HG03342 (cell line): ENCODE measurements at regions not wholly inside any gene's neighbourhood (a gene's known extent, or its start where the extent isn't known, plus 50 kb on each side); places are given as distances from the start of the nearest gene placed in this dataset.
"Not testable (repeated sequence)": the region's sequence is repeated elsewhere in the genome, so short reads cannot be mapped to it uniquely, and the experiment has no call there.

Experiments
- ATAC-seq: cut with Tn5 transposase; IDR thresholded peaks from one replicate; pipeline ENCODE4 v1.9.1; 2021; ENCODE audit warnings: mild to moderate bottlenecking, moderate library complexity; ENCODE audit not compliant: unreplicated experiment

DNA sequence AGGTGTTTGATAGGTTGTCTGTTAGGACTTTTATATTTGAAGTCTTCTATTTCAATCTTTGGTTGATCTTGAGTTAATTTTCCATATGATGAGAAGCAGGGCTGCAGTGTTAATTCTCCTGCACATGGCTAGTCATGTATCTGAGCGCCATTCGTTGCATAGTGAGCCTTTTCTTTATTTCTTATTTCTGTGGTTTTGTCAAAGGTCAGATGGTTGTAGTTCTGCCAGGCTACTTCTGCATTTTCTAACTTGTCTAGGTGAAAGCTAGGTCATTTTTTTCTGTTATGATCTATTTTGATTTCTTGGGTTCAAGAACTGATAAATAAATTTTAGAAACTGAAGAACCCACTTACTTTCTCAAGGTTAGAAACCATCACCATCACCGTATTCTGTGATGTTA is 56.7 kb downstream of the CCDC74A start:
- ATAC-seq: peak; percentile 29

DNA sequence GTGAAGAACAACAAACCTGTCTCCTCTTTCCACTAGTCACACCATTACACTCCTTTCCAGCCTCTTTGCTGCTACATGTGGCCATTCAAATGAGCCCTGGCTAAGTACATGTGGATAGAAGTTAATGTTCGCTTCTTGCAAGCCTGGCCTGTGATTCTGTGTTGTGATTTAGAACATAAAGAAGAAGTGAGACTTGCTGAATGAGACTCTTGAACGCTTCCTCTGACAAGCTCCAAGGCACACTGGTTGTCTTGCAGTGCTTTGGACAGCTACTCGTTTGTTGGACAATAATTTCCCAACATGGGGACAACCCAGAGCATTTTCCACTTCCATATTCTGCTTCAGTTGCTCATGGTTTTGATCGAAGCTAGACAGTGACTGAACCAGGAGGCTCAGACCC is 57.3 kb downstream of the CCDC74A start:
- peak; percentile 65 for ATAC-seq

DNA sequence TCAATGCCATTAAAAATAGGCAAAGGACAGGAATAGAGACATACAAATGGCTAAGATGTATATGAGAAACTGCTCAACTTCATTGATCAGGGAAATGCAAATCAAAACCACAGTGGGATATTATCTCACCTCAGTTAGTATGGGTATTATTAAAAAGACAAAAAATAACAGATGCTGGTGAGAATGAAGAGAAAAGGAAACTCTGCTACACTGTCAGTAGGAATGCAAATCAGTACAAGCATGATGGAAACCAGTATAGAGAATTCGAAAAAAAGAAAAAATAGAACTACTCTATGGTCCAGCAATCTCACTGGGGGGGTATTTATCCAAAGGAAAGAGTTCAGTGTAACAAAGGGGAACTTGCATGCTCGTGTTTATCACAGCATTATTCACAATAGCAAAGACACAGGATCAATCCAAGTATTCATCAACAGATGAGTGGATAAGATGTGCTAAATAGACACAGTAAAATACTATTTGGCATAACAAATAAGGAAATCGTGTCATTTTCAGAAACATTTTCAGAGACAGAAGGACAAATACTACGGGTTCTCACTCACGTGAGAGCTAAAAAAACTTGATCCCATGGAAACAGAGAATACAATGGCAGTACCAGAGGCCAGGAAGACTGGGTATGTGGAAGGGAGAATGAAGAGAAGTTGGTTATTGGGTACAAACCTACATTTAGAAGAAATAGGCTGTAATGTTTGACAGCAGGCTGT is 60.6 kb downstream of the CCDC74A start:
- ATAC-seq: peak; percentile 71

DNA sequence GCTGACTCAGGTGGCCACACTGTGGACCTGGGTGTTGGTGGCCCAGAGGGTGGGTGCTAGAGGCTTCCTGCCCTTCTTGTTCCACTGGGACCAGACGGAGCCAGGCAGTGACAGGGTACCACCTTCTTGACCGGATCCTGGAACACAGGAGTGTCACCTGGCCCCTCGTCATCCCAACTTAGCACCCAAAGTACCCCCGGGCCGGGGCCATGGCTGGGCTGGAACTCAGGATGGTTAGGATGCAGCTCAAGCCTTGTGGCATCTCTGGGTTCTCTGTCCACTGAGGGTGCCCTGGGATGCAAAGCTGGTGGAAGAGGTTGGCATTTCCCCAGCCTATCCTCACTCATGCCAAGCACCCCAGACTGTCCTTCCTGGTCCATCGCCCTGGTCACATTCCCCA is 61.4 kb downstream of the CCDC74A start:
- ATAC-seq: not testable (repeated sequence)

DNA sequence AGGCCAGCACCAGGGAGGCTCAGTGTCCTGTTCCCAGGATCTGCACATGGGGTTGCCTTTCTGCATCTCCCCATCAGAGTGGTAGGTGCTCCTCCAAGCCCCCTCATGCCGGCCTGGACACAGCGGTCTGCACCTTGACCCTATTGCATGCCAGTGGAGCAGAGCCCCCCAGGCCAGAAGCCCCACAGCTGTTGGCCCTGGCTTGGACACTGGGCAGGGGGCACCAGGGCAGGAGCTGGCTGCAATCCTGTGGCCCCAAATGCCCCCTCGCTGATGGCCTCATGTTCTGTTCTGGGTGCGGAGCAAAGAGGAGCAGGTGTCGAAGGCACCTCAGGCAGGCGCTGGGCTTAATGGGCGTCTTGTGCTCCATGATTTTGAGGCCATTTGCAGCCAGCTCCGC is 62.7 kb downstream of the CCDC74A start:
- ATAC-seq: no peak

DNA sequence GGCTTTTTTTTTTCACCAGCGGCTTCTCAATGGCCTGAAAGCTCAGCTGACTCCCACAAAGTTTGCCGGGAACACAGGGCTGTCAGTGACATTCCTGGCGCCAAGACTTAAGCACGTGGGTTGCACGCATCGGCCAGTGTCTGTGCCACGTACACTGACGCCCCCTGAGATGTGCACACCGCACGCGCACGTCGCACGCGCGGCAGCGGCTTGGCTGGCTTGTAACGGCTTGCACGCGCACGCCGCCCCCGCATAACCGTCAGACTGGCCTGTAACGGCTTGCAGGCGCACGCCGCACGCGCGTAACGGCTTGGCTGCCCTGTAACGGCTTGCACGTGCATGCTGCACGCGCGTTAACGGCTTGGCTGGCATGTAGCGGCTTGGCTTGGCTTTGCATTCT is 63.2 kb downstream of the CCDC74A start:
- ATAC-seq: no peak

DNA sequence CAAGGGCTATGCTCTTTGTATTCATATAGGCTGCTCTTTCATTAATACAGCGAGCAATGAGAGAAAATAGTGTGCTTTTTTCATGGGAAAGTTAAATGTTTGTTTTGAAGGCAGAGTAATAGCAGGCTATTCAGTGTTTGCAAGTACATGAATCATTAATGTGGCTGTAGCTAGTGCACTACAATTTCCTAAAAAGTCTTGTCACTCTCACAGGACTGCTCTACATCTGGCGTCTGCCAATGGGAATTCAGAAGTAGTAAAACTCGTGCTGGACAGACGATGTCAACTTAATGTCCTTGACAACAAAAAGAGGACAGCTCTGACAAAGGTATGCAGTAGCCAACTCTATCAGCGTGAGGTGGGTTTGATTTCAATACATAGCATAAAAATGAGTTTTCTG is 68.9 kb downstream of the CCDC74A start:
- not testable (repeated sequence) for ATAC-seq

DNA sequence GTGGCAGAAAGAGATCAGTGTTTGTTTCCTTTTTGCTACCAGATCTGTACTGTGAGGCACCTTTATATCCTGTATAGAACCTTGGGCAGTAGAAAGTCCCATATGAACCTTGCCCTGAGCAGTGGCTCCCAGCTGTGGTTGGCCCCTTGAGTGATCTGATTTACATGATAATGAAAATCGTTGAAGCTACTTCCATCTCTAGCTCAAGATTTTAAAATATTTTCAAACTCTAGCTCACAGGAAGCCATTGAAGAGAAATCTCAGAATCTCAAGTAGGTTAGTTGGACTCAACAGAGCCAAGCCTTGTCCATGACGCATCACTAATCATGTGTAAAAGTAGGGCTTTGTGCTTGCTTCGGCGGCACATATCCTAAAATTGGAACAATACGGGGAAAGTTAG is 74.8 kb downstream of the CCDC74A start:
- ATAC-seq: not testable (repeated sequence)

DNA sequence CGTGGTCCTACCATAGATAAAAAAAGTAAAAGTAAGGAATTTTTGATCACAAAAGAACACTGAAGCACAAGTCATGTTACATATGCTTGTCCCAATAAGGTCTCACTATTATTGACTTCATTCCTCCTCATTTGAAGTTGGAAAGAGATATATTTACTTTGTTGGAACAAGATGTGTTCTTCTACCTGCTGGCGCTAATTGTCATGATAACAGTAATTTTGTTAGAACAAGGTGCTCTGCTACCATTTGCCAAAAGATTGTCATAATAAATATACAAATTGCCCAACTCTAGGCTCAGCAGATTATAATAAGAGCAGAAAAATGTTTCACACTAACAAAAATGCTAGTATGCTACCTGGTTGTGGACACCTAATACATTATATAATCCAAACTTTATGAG is 77.0 kb downstream of the CCDC74A start:
- ATAC-seq: not testable (repeated sequence)

DNA sequence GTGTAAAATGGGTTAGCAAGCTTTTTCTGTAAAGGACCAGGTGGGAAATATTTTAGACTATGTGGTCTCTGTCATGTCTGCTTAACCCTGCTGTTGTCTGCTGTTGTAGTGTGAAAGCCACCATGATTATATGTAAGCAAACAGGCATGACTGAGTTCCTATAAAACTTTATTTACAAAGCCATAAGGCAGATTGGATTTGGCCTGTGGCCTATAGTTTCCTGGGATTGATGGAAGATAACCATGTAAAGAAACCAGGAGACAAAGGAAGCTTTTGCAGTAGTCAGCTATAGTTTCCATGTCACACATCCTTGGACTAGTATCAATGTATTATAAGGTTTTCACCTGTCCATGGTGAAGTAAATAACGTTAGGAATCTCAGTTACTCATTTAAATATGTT is 78.7 kb downstream of the CCDC74A start:
- ATAC-seq: not testable (repeated sequence)

DNA sequence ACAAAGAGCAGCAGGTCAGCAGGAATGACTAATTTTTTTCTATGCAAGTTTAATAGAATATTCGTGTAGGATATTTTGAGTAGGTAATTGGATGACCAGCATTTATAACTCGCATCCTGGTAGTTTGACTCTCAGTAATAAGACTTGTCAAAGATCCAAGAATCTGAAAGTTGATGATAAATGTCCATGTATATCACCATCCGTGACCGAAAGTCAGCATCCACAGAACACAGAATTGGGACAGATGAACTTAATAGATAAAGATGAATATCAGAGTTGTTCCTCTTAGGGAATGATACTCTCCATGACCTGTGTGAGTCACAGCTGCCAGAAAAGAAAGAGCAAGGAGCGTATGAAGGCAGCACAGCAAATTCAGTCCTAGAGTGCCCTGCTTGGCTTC is 79.4 kb downstream of the CCDC74A start:
- ATAC-seq: not testable (repeated sequence)

DNA sequence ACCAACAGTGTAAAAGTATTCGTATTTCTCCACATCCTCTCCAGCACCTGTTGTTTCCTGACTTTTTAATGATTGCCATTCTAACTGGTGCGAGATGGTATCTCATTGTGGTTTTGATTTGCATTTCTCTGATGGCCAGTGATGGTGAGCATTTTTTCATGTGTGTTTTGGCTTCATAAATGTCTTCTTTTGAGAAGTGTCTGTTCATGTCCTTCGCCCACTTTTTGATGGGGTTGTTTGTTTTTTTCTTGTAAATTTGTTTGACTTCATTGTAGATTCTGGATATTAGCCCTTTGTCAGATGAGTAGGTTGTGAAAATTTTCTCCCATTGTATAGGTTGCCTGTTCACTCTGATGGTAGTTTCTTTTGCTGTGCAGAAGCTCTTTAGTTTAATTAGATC is 86.9 kb downstream of the CCDC74A start:
- not testable (repeated sequence) for ATAC-seq

DNA sequence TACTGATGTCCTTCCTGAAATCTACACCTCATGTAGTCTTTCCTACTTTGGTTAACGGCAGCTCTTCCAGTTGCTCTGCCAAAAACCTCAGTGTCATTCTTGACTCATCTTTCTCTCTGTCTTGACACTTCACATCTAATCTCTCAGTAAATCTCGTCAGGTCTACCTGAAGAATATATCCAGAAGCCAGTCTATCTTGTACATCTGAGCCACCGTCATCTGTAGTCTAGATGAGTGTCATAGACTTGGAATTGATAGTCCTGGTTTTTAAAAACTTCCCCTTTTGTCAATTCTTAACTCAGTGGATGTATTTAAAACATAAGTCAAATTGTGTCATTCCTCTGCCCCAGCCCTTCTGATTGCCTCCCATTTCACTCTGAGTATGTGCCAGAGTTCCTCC is 90.6 kb downstream of the CCDC74A start:
- ATAC-seq: not testable (repeated sequence)

DNA sequence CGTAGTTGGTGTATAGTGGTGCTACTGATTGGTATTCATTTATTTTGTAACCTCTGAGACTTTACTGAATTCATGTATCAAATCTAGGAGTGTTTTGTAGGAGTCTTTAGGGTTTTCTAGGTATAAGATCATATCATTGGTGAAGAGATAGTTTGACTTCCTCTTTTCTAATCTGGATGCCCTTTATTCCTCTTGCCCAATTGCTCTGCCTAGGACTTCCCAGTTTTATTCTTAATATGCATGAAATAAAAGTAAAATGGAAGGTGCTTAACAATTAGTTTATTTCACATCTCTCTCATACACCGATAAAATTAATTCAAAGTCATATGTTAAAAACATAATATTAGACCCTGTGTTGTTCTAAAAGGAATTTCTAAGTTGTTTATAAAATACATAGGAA is 95.2 kb downstream of the CCDC74A start:
- ATAC-seq: not testable (repeated sequence)

DNA sequence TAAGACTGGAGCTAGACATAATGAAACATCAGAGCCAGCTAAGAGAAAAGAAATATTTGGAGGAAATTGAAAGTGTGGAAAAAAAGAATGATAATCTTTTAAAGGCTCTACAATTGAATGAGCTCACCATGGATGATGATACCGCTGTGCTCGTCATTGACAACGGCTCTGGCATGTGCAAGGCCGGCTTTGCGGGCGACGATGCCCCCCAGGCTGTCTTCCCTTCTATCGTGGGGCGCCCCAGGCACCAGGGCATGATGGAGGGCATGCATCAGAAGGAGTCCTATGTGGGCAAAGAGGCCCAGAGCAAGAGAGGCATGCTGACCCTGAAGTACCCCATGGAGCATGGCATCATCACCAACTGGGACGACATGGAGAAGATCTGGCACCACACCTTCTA is 98.3 kb downstream of the CCDC74A start:
- ATAC-seq: not testable (repeated sequence)

DNA sequence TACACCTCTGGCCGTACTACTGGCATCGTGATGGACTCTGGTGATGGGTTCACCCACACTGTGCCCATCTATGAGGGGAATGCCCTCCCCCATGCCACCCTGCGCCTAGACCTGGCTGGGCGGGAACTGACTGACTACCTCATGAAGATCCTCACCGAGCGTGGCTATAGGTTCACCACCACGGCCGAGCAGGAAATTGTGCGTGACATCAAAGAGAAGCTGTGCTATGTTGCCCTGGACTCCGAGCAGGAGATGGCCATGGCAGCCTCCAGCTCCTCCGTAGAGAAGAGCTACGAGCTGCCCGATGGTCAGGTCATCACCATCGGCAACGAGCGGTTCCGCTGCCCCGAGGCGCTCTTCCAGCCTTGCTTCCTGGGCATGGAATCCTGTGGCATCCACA is 98.9 kb downstream of the CCDC74A start:
- not testable (repeated sequence) for ATAC-seq

DNA sequence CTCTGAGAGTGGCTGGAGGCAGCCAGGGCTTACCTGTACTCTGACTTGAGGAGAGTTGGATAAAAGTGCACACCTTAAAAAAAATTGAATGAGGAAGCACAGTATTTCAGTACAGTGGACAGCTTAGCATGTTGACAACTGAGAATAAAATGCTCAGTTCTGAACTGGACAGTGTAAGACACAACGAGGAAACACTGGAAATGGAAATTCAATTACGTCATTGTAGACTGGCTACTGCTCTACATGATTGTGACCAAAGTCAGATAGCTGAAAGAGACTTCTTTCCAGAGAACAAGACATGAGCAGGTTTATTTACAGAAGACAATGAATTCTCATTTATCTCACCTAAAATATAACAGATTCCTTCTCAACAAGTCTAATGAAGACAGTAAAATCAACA is 100.1 kb downstream of the CCDC74A start:
- not testable (repeated sequence) for ATAC-seq

DNA sequence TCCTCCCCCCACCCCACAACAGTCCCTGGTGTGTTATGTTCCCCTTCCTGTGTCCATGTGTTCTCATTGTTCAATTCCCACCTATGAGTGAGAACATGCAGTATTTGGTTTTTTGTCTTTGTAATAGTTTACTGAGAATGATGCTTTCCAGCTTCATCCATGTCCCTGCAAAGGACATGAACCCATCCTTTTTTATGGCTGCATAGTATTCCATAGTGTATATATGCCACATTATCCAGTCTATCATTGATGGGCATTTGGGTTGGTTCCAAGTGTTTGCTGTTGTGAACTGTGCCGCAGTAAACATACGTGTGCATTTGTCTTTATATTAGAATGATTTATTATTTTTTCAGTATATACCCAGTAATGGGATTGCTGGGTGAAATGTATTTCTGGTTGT is 104.0 kb downstream of the CCDC74A start:
- ATAC-seq: not testable (repeated sequence)

DNA sequence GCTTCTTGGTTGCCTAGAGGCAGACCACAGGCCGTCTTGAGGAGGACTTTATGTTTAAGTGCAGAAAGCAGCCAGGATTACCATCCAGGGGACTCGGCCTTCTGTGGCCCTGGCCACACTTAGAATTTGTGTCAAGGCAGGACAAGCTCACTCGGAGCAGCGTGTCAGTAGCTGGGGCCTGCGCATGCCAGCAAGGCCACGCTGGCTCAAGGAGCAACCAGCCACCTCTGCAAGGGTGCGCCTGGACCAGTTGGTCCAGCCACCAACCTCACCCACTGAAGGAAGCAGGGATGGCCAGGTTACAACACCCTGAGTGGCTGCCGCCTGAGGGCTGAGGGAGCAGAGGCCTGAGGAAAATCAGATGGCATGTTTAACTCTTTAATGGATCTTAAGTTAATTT is 105.7 kb downstream of the CCDC74A start:
- ATAC-seq: not testable (repeated sequence)

DNA sequence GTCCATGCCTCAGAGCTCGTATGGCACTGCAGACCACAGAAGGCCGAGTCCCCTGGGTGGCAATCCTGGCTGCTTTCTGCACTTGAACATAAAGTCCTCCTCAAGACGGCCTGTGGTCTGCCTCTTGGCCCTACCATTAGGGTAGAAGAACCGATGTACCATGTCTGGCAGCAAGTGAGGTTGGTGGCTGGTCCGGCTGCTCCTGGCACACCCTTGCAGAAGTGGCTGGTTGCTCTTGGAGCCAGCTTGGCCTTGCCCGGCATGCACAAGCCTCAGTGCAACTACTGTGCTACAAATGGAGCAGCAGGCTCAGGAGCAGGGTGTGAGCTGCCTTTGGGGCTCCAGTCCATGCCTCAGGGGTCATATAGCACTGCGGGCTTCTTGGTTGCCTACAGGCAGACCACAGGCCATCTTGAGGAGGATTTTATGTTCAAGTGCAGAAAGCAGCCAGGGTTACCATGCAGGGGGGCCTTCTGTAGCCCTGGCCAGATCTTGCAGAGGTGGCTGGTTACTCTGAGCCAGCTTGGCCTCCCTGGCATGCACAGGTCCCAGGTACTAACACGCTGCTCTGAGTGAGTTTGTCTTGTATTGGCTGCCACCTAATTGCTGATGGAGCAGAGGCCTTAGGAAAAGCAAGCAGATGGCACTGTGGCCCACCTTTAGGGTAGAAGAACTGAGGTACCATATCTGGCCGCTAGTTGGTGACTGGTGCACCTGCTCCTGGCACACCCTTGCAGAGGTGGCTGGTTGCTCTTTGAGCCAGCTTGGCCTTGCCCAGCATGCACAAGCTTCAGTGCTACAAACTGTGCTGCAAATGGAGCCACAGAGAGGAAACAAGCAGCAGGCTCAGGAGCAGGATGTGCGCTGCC is 106.4 kb downstream of the CCDC74A start:
- ATAC-seq: not testable (repeated sequence)

DNA sequence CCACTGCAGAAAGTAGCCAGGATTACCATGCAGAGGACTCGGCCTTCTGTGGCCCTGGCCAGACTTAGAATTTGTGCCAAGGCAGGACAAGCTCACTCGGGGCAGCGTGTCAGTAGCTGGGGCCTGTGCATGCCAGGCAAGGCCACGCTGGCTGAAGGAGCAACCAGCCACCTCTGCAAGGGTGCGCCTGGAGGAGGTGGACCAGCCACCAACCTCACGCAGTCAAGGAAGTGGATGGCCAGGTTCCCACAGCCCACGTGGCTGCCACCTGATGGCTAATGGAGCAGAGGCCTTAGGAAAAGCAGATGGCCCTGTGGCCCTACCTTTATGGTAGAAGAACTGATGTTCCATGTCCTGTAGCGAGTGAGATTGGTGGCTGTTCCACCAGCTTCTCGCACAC is 107.9 kb downstream of the CCDC74A start:
- no peak for ATAC-seq

DNA sequence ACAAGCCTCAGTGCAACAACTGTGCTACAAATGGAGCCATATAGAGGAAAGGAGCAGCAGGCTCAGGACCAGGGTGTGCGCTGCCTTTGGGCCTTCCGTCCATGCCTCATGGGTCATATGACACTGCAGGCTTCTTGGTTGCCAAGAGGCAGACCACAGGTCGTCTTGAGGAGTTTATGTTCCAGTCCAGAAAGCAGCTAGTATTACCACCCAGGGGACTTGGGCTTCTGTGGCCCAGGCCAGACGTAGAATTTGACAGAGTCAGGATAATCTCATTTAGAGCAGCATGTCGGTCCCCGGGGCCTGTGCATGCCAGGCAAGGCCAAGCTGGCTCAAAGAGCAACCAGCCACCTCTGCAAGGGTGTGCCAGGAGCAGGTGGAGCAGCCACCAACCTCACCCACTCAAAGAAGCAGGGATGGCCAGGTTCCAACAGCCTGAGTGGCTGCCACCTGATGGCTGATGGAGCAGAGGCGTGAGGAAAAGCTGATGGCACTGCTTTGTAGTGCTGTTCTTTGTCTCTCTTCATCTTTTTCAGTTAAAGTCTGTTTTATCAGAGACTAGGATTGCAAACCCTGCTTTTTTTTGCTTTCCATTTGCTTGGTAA is 109.1 kb downstream of the CCDC74A start:
- not testable (repeated sequence) for ATAC-seq
